ENCODE measurements at regions not wholly inside any gene's neighbourhood (a gene's known extent, or its start where the extent isn't known, plus 50 kb on each side); places are given as distances from the start of the nearest gene placed in this dataset.
A peak's percentile ranks its signal among the peaks of the same experiment; 100 is the strongest.

DNA sequence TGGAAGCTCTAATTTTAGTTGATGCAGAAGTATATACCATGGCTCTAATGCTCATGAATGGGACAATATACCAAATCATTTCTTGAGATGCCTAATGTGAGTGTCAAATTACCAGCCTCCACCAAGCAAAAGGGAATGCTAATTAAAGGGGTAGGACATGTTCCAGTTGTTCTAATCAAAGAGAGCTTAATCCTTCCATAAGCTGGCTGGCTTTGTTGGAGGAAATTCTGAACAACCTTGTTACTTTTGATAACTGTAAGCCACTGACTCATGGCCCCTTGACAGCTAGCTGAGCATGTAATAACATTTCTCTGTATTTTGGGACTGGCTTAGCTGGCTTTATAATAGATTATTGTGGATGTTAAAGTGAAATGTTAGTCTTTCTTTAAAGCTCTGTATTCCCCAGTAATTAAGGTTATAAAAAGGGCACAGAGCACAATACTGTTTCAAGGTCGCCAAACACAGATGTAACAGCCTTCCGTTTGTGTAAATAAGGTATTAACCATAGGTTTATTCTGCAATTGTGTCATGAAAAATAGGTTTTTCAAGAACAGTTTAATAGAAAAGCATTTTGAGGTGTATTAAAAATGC, 1194.0 kb downstream of the PCDH9 start:
- no peaks in the 10 kb centered on the region for H3K9me3 ChIP-seq (replicated peaks; ENCODE audit: control insufficient read depth, low read depth, low read length)
- WGBS (ENCODE audit: insufficient coverage) = no CpG with 5 or more reads among the region's 2 CpGs
- no peak overlapping the region for H3K4me3 ChIP-seq (ENCODE audit: low read length)
- peak; percentile 34 for DNase-seq
- H3K27ac ChIP-seq (ENCODE audit: low read length) = no peak overlapping the region
- no peaks in the 10 kb centered on the region for H3K4me1 ChIP-seq (ENCODE audit: control insufficient read depth, insufficient read depth, low read length)
- H3K27me3 ChIP-seq (ENCODE audit: control insufficient read depth, insufficient read depth, low read length) = no peaks in the 10 kb centered on the region
- no peaks in the 10 kb centered on the region for H3K36me3 ChIP-seq (ENCODE audit: control insufficient read depth, insufficient read depth, low read length)

DNA sequence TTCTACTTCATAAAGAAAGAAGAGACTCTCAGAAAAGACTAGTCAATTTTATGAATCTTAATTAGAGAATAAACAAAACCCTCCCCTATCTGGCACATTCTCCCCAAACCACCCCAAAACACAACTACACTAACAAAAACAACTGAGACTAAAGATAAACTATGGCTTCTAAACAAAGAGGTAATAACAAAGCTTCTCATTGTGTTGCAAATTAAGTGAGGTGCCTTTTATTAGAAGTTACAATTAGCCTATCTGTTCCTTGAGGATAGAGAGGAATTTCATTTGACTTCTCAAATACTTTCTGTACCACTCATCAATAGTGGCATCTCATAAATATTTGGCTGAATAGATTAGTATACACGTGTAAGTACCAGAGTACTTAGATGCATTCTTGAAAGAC, 1196.2 kb downstream of the PCDH9 start:
- no CpG with 5 or more reads among the region's 1 CpG for WGBS (ENCODE audit: insufficient coverage)

DNA sequence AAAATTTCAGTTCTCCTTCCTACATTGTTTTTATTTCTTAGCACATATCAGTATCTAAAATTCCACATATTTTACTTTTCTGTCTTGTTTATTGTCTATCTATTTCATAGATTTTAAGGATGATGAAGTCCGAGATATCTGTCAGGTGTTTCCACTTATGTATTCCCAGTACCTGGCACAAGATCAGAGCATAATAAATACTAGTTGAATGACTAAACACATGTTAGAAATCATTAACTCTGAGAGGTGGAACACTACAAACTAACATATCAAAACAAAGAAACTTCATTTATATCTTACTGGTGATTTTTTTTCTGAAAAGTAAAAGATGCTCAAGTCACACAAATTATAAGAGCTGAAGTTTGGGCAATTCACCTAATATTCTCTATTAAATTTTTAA, 1208.3 kb downstream of the PCDH9 start:
- WGBS (ENCODE audit: insufficient coverage) = no CpG with 5 or more reads among the region's 1 CpG
- no peaks in the 10 kb centered on the region for H3K4me1 ChIP-seq (ENCODE audit: control insufficient read depth, insufficient read depth, low read length)
- H3K4me3 ChIP-seq (ENCODE audit: low read length) = no peak overlapping the region
- DNase-seq = no peak
- no peaks in the 10 kb centered on the region for H3K9me3 ChIP-seq (replicated peaks; ENCODE audit: control insufficient read depth, low read depth, low read length)
- H3K36me3 ChIP-seq (ENCODE audit: control insufficient read depth, insufficient read depth, low read length) = no peaks in the 10 kb centered on the region
- H3K27me3 ChIP-seq (ENCODE audit: control insufficient read depth, insufficient read depth, low read length) = no peaks in the 10 kb centered on the region
- H3K27ac ChIP-seq (ENCODE audit: low read length) = no peak overlapping the region

More for the DNA sequence above, 1196.2 kb downstream of the PCDH9 start:
- Histone ChIP-seq H3K27ac (ENCODE audit: low read length) (no peak overlapping the region), H3K4me3 (ENCODE audit: low read length) (no peak overlapping the region), H3K27me3 (ENCODE audit: control insufficient read depth, insufficient read depth, low read length) (no peaks in the 10 kb centered on the region), H3K36me3 (ENCODE audit: control insufficient read depth, insufficient read depth, low read length) (no peaks in the 10 kb centered on the region), H3K4me1 (ENCODE audit: control insufficient read depth, insufficient read depth, low read length) (no peaks in the 10 kb centered on the region), H3K9me3 (replicated peaks; ENCODE audit: control insufficient read depth, low read depth, low read length) (no peaks in the 10 kb centered on the region)
- no peak for DNase-seq

DNA sequence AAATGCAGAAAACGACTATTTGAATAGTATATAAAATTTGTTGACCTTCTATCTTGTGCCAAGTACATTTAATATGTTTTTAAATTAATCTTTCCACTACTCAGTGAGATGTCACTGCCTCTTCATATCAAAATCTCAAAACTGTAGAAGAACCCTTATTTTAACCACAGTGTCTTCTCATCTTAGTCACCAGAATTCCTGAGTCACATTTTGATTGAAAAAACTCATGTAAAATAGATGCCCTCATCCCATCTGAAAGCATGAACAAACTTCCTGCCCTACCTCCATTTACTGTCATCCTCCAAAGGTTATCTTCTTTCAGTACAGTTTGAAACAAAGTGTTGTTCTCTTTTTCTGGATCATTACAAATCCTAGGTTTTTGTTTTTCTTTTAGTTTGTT, 1215.4 kb downstream of the PCDH9 start:
- Histone ChIP-seq H3K27me3 (ENCODE audit: control insufficient read depth, insufficient read depth, low read length) (no peaks in the 10 kb centered on the region), H3K4me1 (ENCODE audit: control insufficient read depth, insufficient read depth, low read length) (no peaks in the 10 kb centered on the region), H3K36me3 (ENCODE audit: control insufficient read depth, insufficient read depth, low read length) (no peaks in the 10 kb centered on the region), H3K27ac (ENCODE audit: low read length) (no peak overlapping the region), H3K9me3 (replicated peaks; ENCODE audit: control insufficient read depth, low read depth, low read length) (no peaks in the 10 kb centered on the region), H3K4me3 (ENCODE audit: low read length) (no peak overlapping the region)
- WGBS (ENCODE audit: insufficient coverage) = no CpG with 5 or more reads among the region's 1 CpG
- DNase-seq = no peak

DNA sequence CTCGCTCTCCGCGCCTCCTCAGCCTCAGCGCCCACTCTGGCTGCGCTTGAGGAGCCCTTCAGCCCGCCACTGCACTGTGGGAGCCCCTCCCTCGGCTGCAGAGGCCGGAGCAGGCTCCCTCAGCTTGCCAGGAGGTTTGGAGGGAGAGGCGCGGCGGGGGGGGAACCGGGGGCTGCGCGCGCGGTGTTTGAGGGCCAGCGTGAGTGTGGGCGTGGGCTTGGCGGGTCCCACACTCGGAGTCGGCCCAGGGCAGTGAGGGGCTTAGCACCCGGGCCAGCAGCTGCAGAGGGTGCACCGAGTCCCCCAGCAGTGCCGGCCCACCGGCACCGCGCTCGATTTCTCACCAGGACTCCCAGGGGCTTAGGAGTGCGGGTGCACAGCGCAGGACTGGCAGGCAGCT, 1220.9 kb downstream of the PCDH9 start:
- DNase-seq = no peak
- no peak overlapping the region for H3K27ac ChIP-seq (ENCODE audit: low read length)
- no peaks in the 10 kb centered on the region for H3K36me3 ChIP-seq (ENCODE audit: control insufficient read depth, insufficient read depth, low read length)
- 95% methylated on average over 30 of the region's 30 CpGs for whole genome bisulfite sequencing (ENCODE audit: insufficient coverage)
- H3K9me3 ChIP-seq (replicated peaks; ENCODE audit: control insufficient read depth, low read depth, low read length) = peaks cover 2% of the 10 kb centered on the region
- H3K27me3 ChIP-seq (ENCODE audit: control insufficient read depth, insufficient read depth, low read length) = no peaks in the 10 kb centered on the region
- no peaks in the 10 kb centered on the region for H3K4me1 ChIP-seq (ENCODE audit: control insufficient read depth, insufficient read depth, low read length)
- no peak overlapping the region for H3K4me3 ChIP-seq (ENCODE audit: low read length)

DNA sequence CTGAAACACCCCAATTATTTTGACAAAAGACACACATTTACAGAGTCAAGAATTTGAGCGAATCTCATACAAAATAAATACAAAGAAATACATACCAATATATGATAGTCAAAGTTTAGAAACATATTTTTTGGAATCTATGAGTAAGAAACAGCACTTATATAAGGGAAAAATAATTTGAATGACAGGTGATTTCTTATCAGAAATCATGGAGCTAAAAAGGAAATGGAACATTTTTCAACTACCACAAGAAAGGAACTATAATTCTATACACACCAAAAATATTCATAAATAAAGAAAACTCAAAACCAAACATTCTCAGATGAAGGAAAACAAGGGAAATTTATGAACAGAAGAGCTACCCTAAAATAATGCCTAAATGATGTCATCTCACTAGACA, 1226.6 kb downstream of the PCDH9 start:
- WGBS (ENCODE audit: insufficient coverage) = no CpG with 5 or more reads among the region's 1 CpG
- no peaks in the 10 kb centered on the region for H3K36me3 ChIP-seq (ENCODE audit: control insufficient read depth, insufficient read depth, low read length)
- no peaks in the 10 kb centered on the region for H3K9me3 ChIP-seq (replicated peaks; ENCODE audit: control insufficient read depth, low read depth, low read length)
- no peaks in the 10 kb centered on the region for H3K27me3 ChIP-seq (ENCODE audit: control insufficient read depth, insufficient read depth, low read length)
- DNase-seq = no peak
- H3K4me1 ChIP-seq (ENCODE audit: control insufficient read depth, insufficient read depth, low read length) = no peaks in the 10 kb centered on the region
- H3K27ac ChIP-seq (ENCODE audit: low read length) = no peak overlapping the region
- no peak overlapping the region for H3K4me3 ChIP-seq (ENCODE audit: low read length)

DNA sequence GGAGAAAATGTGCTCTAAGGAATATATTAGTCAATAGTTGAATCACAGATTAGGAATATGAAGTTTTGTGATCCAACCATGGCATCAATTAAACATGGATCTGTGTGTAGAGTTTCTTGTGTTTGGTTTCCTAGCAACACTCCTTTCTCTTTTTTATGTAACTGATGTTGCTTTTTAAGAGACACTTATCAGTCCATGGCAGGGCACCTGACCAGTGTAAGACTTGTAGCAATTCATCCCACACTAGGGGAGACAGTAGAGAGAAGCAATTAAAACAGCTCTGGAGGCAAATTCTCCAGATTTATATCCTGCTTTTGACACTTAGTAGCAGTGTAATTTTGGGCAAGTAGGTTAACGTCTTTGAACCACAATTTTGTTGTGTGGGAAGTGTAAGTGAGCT, 1229.0 kb downstream of the PCDH9 start:
- no peaks in the 10 kb centered on the region for H3K36me3 ChIP-seq (ENCODE audit: control insufficient read depth, insufficient read depth, low read length)
- no peak for DNase-seq
- H3K4me1 ChIP-seq (ENCODE audit: control insufficient read depth, insufficient read depth, low read length) = no peaks in the 10 kb centered on the region
- no peaks in the 10 kb centered on the region for H3K27me3 ChIP-seq (ENCODE audit: control insufficient read depth, insufficient read depth, low read length)
- no peak overlapping the region for H3K4me3 ChIP-seq (ENCODE audit: low read length)
- H3K9me3 ChIP-seq (replicated peaks; ENCODE audit: control insufficient read depth, low read depth, low read length) = no peaks in the 10 kb centered on the region
- no peak overlapping the region for H3K27ac ChIP-seq (ENCODE audit: low read length)
- no CpG with 5 or more reads among the region's 1 CpG for WGBS (ENCODE audit: insufficient coverage)

DNA sequence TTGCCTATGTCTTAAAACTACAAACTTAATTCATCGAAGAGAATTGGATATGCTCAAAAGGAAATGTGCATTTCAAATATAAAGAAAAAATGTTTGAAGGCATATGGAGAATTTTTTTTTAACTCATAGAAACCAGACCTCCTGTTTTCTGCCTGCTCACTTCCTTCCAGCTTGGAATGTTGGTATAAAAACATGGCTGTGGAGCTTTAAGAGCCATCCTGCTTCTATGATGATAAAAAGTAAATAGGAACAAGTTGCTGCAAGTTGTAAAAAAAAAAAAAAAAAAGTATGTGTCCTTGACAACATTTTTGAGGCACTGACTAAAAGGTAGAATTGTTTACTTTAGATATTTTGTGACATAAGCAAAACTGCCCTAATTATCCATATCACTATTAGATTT, 1230.7 kb downstream of the PCDH9 start:
- no CpG with 5 or more reads among the region's 1 CpG for WGBS (ENCODE audit: insufficient coverage)

DNA sequence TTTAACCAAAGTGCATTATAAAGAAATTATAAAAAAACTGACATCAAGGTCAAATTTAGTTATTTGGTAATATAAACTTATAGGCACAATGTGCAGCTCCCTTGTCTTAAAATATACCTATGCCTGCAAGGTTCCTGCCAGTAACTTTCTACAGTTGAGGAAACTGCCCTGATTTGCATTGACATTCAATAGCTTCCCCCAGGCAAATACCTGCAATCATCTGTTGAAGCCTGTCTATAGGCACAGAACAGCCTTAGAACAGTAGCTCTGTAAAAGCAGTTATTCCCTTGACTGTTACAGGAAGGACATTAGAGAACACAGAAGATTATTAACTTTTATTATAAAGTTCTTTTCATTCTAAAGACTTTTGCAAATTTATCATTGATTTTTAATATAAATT, 1239.5 kb downstream of the PCDH9 start:
- H3K4me1 ChIP-seq (ENCODE audit: control insufficient read depth, insufficient read depth, low read length) = no peaks in the 10 kb centered on the region
- H3K36me3 ChIP-seq (ENCODE audit: control insufficient read depth, insufficient read depth, low read length) = no peaks in the 10 kb centered on the region

More for the DNA sequence above, 1230.7 kb downstream of the PCDH9 start:
- no peaks in the 10 kb centered on the region for H3K4me1 ChIP-seq (ENCODE audit: control insufficient read depth, insufficient read depth, low read length)
- no peak for DNase-seq
- no peak overlapping the region for H3K4me3 ChIP-seq (ENCODE audit: low read length)
- no peaks in the 10 kb centered on the region for H3K9me3 ChIP-seq (replicated peaks; ENCODE audit: control insufficient read depth, low read depth, low read length)
- no peaks in the 10 kb centered on the region for H3K27me3 ChIP-seq (ENCODE audit: control insufficient read depth, insufficient read depth, low read length)
- H3K36me3 ChIP-seq (ENCODE audit: control insufficient read depth, insufficient read depth, low read length) = no peaks in the 10 kb centered on the region
- no peak overlapping the region for H3K27ac ChIP-seq (ENCODE audit: low read length)

DNA sequence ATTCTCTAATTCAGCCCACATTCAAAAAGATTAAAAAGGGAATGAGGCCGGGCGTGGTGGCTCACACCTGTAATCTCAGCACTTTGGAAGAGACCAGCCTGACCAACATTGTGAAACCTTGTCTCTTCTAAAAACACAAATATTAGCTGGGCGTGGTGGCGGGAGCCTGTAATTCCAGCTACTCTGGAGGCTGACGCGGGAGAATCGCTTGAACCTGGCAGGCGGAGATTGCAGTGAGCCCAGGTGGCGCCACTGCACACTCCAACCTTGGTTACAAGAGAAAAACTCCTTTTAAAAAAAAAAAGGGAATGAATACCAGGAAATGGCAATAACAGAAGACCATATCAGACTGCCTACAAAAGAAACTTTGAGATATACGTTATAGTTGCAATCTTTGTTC, 1244.5 kb downstream of the PCDH9 start:
- Histone ChIP-seq H3K4me3 (ENCODE audit: low read length) (no peak overlapping the region), H3K27me3 (ENCODE audit: control insufficient read depth, insufficient read depth, low read length) (no peaks in the 10 kb centered on the region), H3K27ac (ENCODE audit: low read length) (no peak overlapping the region), H3K36me3 (ENCODE audit: control insufficient read depth, insufficient read depth, low read length) (no peaks in the 10 kb centered on the region), H3K9me3 (replicated peaks; ENCODE audit: control insufficient read depth, low read depth, low read length) (no peaks in the 10 kb centered on the region), H3K4me1 (ENCODE audit: control insufficient read depth, insufficient read depth, low read length) (no peaks in the 10 kb centered on the region)
- DNase-seq = no peak
- 82% methylated on average over 3 of the region's 10 CpGs for WGBS (ENCODE audit: insufficient coverage)

More for the DNA sequence above, 1239.5 kb downstream of the PCDH9 start:
- Histone ChIP-seq H3K27me3 (ENCODE audit: control insufficient read depth, insufficient read depth, low read length) (no peaks in the 10 kb centered on the region), H3K4me3 (ENCODE audit: low read length) (no peak overlapping the region), H3K9me3 (replicated peaks; ENCODE audit: control insufficient read depth, low read depth, low read length) (no peaks in the 10 kb centered on the region), H3K27ac (ENCODE audit: low read length) (no peak overlapping the region)
- DNase-seq = no peak

DNA sequence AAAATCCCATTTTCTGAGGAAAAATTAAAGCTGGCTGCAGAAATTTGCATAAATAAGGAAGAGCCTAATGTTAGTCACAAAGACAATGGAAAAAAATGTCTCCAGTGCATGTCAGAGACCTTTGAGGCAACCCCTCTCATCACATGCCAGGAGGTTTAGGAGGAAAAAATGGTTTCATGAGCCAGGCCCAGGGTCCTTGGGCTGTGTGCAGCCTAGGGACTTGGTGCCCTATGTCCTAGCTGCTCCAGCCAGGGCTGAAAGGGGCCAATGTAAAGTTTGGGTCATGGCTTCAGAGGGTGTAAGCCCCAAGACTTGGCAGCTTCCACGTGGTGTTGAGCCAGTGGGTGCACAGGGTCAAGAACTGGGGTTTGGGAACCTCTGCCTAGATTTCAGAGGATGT, 1252.6 kb downstream of the PCDH9 start:
- no peak overlapping the region for H3K27ac ChIP-seq (ENCODE audit: low read length)
- DNase-seq = no peak
- H3K27me3 ChIP-seq (ENCODE audit: control insufficient read depth, insufficient read depth, low read length) = no peaks in the 10 kb centered on the region
- no peaks in the 10 kb centered on the region for H3K4me1 ChIP-seq (ENCODE audit: control insufficient read depth, insufficient read depth, low read length)
- H3K4me3 ChIP-seq (ENCODE audit: low read length) = no peak overlapping the region
- H3K9me3 ChIP-seq (replicated peaks; ENCODE audit: control insufficient read depth, low read depth, low read length) = no peaks in the 10 kb centered on the region
- WGBS (ENCODE audit: insufficient coverage) = 78% methylated on average over 1 of the region's 1 CpG
- H3K36me3 ChIP-seq (ENCODE audit: control insufficient read depth, insufficient read depth, low read length) = no peaks in the 10 kb centered on the region
